GM21515 (cell line): ENCODE measurements at regions not wholly inside any gene's neighbourhood (a gene's known extent, or its start where the extent isn't known, plus 50 kb on each side); places are given as distances from the start of the nearest gene placed in this dataset.

Source experiments
- ATAC-seq: cut with Tn5 transposase; IDR thresholded peaks from one replicate; pipeline ENCODE4 v1.9.1; 2021; ENCODE audit not compliant: unreplicated experiment

GRCh38 chrX:9147726-9148125 lies 113.8 kb upstream of the FAM9B start:
- no peak for ATAC-seq

- ATAC-seq: no peak
Measured at GRCh38 chrX:9148615-9149399, 114.9 kb upstream of the FAM9B start.

DNA sequence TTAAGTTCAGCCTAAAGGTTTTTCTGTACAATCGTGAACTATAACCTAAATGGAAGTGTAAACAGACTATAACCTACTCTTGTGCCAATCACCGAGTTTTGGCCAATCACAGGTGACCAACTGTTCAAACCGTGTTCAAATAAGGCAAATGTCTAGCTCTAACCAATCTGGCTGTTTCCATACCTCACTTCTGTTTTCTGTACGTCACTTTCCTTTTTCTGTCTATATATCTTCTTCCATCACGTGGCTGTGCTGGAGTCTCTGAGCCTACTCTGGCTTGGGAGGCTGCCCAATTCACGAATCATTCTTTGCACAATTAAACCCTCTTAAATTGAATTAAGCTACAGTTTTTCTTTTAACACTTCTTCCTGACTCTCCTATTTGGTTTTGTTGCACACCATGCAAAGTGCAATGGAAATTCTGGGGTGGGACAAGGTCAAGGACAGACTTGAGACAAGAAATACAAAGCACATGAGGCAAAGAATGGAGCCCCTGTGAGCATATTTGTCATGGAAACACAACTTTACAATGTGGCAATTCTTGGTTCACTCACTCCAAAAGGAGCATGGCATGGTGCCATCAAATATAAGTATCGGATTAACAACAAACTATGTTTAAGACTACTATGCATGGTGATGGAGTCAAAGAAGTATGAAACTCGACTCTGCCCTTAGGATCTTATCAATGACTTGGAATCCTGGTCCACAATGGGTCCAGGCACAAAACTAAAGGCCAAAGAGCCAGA lies 115.7 kb upstream of the FAM9B start:
- ATAC-seq: no peak

GRCh38 chrX:9151772-9152307 lies 117.9 kb upstream of the FAM9B start:
- no peak for ATAC-seq

DNA sequence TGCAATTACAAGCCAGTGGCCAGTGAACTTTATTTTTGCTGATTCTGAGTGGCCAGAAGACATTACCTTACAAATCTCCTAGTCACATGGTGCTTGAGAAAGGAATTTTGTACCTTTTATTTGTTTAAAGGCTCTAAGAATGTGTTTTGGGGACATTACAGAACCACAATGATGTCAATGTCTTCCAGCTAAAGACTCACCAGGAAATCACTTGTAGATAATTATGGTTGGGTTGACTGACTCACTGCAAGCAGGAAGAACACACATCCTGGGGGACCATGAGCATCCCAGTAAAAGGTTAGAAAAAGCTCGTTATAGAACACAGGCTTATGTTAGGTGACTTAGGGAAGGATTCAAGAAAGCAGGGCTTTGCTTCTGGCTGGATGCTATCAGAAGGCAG lies 119.4 kb upstream of the FAM9B start:
- ATAC-seq: no peak

DNA sequence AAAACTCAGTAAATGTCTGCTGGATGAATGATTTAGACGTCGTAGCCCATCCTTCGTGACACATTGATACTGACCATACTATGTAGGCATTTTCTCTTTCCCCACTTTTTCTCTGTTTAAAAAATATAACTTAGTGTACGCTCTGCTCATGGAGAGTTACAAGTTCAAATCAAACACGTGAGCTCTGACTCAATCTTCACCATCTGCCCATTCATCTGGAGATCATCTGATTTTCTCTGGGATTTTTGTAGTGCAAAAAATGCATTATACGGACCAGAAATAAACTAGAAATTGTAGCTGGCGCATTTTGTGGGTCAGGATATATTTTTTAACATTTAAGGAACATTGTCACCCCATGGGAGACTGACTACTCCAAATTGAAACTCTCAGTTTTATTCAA lies 124.7 kb upstream of the FAM9B start:
- no peak for ATAC-seq

GRCh38 chrX:9160698-9161329 lies 126.9 kb upstream of the FAM9B start:
- ATAC-seq: no peak

GRCh38 chrX:9162698-9163097 lies 128.8 kb upstream of the FAM9B start:
- no peak for ATAC-seq

DNA sequence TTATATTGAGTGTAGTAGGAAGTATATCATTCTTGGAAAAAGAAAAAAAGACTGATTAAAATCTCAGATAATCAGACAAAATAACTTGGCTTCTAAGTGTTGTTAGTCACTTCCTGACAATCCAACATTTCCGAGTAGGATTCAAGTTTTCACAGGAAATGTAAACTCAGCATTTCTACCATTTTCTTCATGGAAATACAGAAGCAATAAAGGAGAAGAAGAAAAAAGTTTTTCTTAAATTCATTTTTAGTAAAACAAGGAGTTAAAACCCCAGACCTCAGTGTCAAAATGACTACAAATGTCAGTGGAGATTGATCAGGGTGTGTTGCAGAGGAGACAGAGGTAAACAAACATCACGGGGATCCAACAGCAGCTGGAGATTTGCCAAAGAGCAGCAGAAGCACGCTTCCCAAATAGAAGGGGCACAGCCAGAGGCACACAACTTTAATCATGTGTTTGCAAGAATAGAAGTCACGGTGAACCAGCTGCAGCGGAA lies 129.3 kb upstream of the FAM9B start:
- ATAC-seq: no peak

GRCh38 chrX:9164086-9164485 lies 130.2 kb upstream of the FAM9B start:
- ATAC-seq: no peak

- ATAC-seq: no peak
Measured at GRCh38 chrX:9164533-9165426, 130.9 kb upstream of the FAM9B start.

- ATAC-seq: no peak
Measured at GRCh38 chrX:9166584-9166944, 132.6 kb upstream of the FAM9B start.

DNA sequence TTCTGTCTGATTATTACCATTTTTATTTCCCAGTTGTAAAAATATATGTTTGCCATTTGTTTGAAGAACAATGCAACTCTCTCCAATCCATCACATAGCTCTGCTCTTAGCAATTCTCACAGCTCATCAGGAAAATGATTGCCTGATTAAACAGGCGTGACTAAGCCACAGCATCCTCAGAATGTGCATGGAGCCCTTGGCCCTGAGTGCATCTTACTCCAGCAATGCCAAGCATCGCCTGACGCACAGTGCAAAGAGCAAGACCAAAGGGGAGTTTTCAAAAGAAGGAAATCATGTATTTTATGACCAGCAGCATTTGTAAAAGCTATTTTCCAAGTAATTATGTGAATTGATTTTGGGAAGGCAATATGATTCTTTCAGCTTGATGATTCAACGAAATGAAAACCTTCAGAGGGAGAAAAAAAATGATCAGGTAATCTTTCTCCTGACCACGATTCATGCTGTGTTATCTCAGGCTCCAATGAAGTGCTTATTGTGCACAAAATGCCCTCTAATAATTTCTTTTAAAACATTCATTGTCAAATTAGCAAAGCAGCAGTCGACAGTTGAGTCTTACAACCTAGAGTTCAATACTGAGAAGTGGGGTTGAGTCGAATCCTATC lies 138.0 kb upstream of the FAM9B start:
- no peak for ATAC-seq

- ATAC-seq: no peak
Measured at GRCh38 chrX:9172464-9172850, 138.5 kb upstream of the FAM9B start.

- ATAC-seq: no peak
Measured at GRCh38 chrX:9180623-9181022, 146.7 kb upstream of the FAM9B start.

- no peak for ATAC-seq
Measured at GRCh38 chrX:9182041-9182440, 148.1 kb upstream of the FAM9B start.

DNA sequence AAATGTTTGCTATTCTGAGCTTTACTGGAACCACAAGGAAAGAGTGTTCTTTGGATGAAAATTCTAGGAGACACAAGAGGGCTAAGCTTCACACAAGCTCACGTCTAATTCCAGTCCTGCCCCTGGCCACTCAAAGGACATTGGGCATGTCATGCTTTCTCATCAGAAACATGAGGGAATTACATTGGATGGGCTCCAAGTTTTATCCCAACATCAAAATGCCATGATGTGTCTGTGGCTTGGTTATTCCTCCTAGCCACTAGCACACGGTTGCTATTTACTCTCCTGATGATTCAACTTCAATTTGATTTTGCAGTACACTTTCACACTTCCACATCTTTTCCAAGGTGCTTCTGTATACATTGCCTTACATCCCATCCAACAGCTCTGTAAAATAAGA lies 149.6 kb upstream of the FAM9B start:
- ATAC-seq: no peak

- ATAC-seq: no peak
Measured at GRCh38 chrX:9184211-9184610, 150.3 kb upstream of the FAM9B start.

- ATAC-seq: no peak
Measured at GRCh38 chrX:9188117-9188516, 154.2 kb upstream of the FAM9B start.

DNA sequence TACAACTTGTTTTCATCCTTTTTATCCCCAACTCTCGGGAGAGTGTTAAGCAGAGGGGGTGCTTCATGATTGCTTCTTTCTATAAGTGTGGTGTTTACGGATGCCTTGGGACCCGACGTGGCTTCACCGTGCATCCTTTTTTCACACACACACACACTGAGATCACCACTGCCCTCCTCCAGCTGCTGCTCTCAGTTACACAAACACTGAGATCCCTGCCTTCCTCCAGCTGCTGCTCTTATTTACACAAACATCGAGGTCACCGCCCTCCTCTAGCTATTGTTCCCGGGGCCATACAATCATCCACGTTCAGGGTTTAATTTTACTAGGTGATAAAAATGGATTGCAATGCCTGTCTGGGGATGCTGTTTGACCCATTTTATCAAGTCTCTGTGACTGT lies 155.4 kb upstream of the FAM9B start:
- no peak for ATAC-seq
